Transverse colon (tissue), 4 donors: ENCODE measurements at regions not wholly inside any gene's neighbourhood (a gene's known extent, or its start where the extent isn't known, plus 50 kb on each side); places are given as distances from the start of the nearest gene placed in this dataset.

ENCODE experiments used
- CTCF ChIP-seq, 5 experiments: fragments of 200-600 bp in 3 of 5; fragments of 450-650 bp in 2 of 5; sonication (generic) in 3 of 5; IDR thresholded peaks; 1 replicate in 2 of 5; 2 replicates in 3 of 5; pipeline ENCODE4 v1.5.1; 2016 to 2017; ENCODE audit warnings: antibody characterized with exemption in 5 of 5, inconsistent platforms in 3 of 5, mild to moderate bottlenecking in 2 of 5, moderate library complexity in 1 of 5
- EP300 ChIP-seq: sonication (generic); formaldehyde crosslinking; IDR thresholded peaks from one replicate; pipeline ENCODE4 v1.6.1; 2017; ENCODE audit warnings: antibody characterized with exemption, low read depth
- POLR2A ChIP-seq: fragments of 450-650 bp; IDR thresholded peaks from one replicate; pipeline ENCODE4 v1.6.1; 2016; ENCODE audit warnings: antibody characterized with exemption, mild to moderate bottlenecking, moderate library complexity
- POLR2AphosphoS5 ChIP-seq, 3 donors: sonication (generic); formaldehyde crosslinking; IDR thresholded peaks; one replicate each; pipeline ENCODE4 v1.6.1; 2016; ENCODE audit warnings: antibody characterized with exemption in 3 of 3

GRCh38 chr20:53691060-53691810 is 97.6 kb upstream of the ZNF217 start:
- TF ChIP-seq POLR2A (no peak), CTCF (IDR thresholded peaks at IDR 0.05) (no peak), POLR2AphosphoS5 (IDR thresholded peaks at IDR 0.05) (no peak), EP300 (no peak)
